NCI-H226 (cell line): ENCODE measurements at regions not wholly inside any gene's neighbourhood (a gene's known extent, or its start where the extent isn't known, plus 50 kb on each side); places are given as distances from the start of the nearest gene placed in this dataset.
"Not testable (repeated sequence)": the region's sequence is repeated elsewhere in the genome, so short reads cannot be mapped to it uniquely, and the experiment has no call there.

Source experiments
- DNase-seq: peaks from one replicate; pipeline ENCODE4 v3.0.0-alpha.2; 2015

GRCh38 chr10:17538941-17539340 is 78.2 kb downstream of the HACD1 start:
- DNase-seq, result no peak

- DNase-seq, result no peak
Observed at GRCh38 chr10:17537281-17537680, 79.9 kb downstream of the HACD1 start.

- no peak for DNase-seq
Observed at GRCh38 chr10:17536221-17536620, 81.0 kb downstream of the HACD1 start.

GRCh38 chr10:17533731-17534130 is 79.3 kb upstream of the ST8SIA6 start:
- no peak for DNase-seq

GRCh38 chr10:17528306-17528862 is 74.0 kb upstream of the ST8SIA6 start:
- DNase-seq, result no peak

GRCh38 chr10:17527514-17528146 is 73.2 kb upstream of the ST8SIA6 start:
- DNase-seq, result peak; percentile 35

- not testable (repeated sequence) for DNase-seq
Observed at GRCh38 chr10:17526571-17526970, 72.2 kb upstream of the ST8SIA6 start.

GRCh38 chr10:17523917-17524316 is 69.5 kb upstream of the ST8SIA6 start:
- no peak for DNase-seq

GRCh38 chr10:17523246-17523753 is 68.9 kb upstream of the ST8SIA6 start:
- DNase-seq, result no peak

GRCh38 chr10:17522269-17522668 is 67.9 kb upstream of the ST8SIA6 start:
- DNase-seq, result not testable (repeated sequence)

- no peak for DNase-seq
Observed at GRCh38 chr10:17519457-17519856, 65.1 kb upstream of the ST8SIA6 start.

- no peak for DNase-seq
Observed at GRCh38 chr10:17518338-17518737, 63.9 kb upstream of the ST8SIA6 start.

GRCh38 chr10:17516376-17516775 is 62.0 kb upstream of the ST8SIA6 start:
- no peak for DNase-seq

GRCh38 chr10:17512341-17513001 is 58.1 kb upstream of the ST8SIA6 start:
- DNase-seq, result peak; percentile 96

GRCh38 chr10:17510242-17510908 is 56.0 kb upstream of the ST8SIA6 start:
- no peak for DNase-seq

GRCh38 chr10:17507538-17507937 is 53.1 kb upstream of the ST8SIA6 start:
- no peak for DNase-seq

GRCh38 chr10:17506856-17507471 is 52.6 kb upstream of the ST8SIA6 start:
- DNase-seq, result no peak

- no peak for DNase-seq
Observed at GRCh38 chr10:17506390-17506789, 52.0 kb upstream of the ST8SIA6 start.

- DNase-seq, result peak; percentile 73
Observed at GRCh38 chr10:17504547-17505245, 50.3 kb upstream of the ST8SIA6 start.
